Fibroblast of lung (primary cell): ENCODE measurements at regions not wholly inside any gene's neighbourhood (a gene's known extent, or its start where the extent isn't known, plus 50 kb on each side); places are given as distances from the start of the nearest gene placed in this dataset.

Experiments used
- DNase-seq, 2 donors: peaks; one replicate each; pipeline versions ENCODE4 v3.0.0 to v3.0.0-alpha.2; 2010; ENCODE audit warnings: low read depth in 2 of 2
- H2AFZ ChIP-seq: 2 replicates; pipeline ENCODE4 v1.5.1; 2012; ENCODE audit warnings: low read length, control low read depth, inconsistent platforms
- H3K27ac ChIP-seq: 2 replicates; pipeline ENCODE4 v1.5.1; 2011; ENCODE audit warnings: low read length, control low read depth; ENCODE audit not compliant: insufficient read depth
- H3K27me3 ChIP-seq: 2 replicates; pipeline ENCODE4 v1.5.1; 2011; ENCODE audit warnings: mild to moderate bottlenecking, low read length; ENCODE audit not compliant: control insufficient read depth, insufficient read depth
- H3K36me3 ChIP-seq: 2 replicates; pipeline ENCODE4 v1.5.1; 2011; ENCODE audit warnings: low read length; ENCODE audit not compliant: control insufficient read depth, insufficient read depth
- H3K4me1 ChIP-seq: 2 replicates; pipeline ENCODE4 v1.5.1; 2011; ENCODE audit warnings: low read length; ENCODE audit not compliant: control insufficient read depth, insufficient read depth; ENCODE audit errors: extremely low read depth
- H3K4me2 ChIP-seq: 2 replicates; pipeline ENCODE4 v1.5.1; 2011; ENCODE audit warnings: low read length, control low read depth; ENCODE audit not compliant: insufficient read depth; ENCODE audit errors: extremely low read depth
- H3K4me3 ChIP-seq, 4 experiments: fragments of 200-600 bp in 1 of 4; sonication (generic) in 1 of 4; replicated peaks in 1 of 4; 2 replicates each; pipeline ENCODE4 v1.5.1; 2011 to 2016; ENCODE audit warnings: low read length in 4 of 4, low read depth in 3 of 4, mild to moderate bottlenecking in 3 of 4, control low read depth in 2 of 4, inconsistent platforms in 1 of 4, mixed read lengths in 1 of 4; ENCODE audit not compliant: insufficient read depth in 1 of 4; ENCODE audit errors: control extremely low read depth in 1 of 4
- H3K79me2 ChIP-seq: 2 replicates; pipeline ENCODE4 v1.5.1; 2012; ENCODE audit warnings: mild to moderate bottlenecking, low read length, inconsistent platforms; ENCODE audit not compliant: control insufficient read depth, insufficient read depth
- H3K9ac ChIP-seq: 2 replicates; pipeline ENCODE4 v1.5.1; 2011; ENCODE audit warnings: mild to moderate bottlenecking, low read length, control low read depth; ENCODE audit not compliant: insufficient read depth
- H3K9me3 ChIP-seq: 2 replicates; pipeline ENCODE4 v1.5.1; 2012; ENCODE audit warnings: low read depth, low read length; ENCODE audit not compliant: control insufficient read depth, insufficient read depth
- H4K20me1 ChIP-seq: 2 replicates; pipeline ENCODE4 v1.5.1; 2011; ENCODE audit warnings: low read length; ENCODE audit not compliant: control insufficient read depth, insufficient read depth; ENCODE audit errors: extremely low read depth
- CTCF ChIP-seq, 2 donors: IDR thresholded peaks in 1 of 2; conservative IDR thresholded peaks in 1 of 2; 1 replicate in 1 of 2; 2 replicates in 1 of 2; pipeline ENCODE4 v1.5.1; 2011 to 2012; ENCODE audit warnings: low read length in 2 of 2, control low read depth in 1 of 2, inconsistent platforms in 1 of 2, low read depth in 1 of 2, mild to moderate bottlenecking in 1 of 2
- EZH2 ChIP-seq: IDR thresholded peaks from 2 replicates; pipeline ENCODE4 v1.5.1; 2012; ENCODE audit warnings: low read length, control low read depth, mild to moderate bottlenecking; ENCODE audit errors: missing control alignments

DNA sequence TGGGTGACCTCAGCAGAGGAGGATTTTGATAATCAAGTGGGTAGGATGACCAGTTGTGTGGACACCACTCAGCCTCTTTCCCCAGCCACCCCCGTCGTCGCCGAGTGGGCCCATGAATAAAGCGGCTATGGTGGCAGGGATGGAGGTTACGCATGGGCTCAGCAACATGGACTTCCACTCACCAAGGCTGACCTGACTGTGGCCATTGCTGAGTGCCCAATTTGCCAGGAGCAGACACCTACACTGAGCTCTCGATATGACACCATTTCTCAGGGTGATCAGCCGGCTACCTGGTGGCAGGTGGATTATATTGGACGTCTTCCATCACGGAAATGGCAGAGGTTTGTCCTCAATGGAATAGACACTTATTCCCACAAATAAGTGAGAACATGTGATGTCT is 361.3 kb downstream of the KLHL4 start:
- Histone ChIP-seq H3K9me3 (no peaks in the 10 kb centered on the region), H3K4me3 (no peak overlapping the region), H3K27me3 (no peaks in the 10 kb centered on the region), H3K27ac (no peak overlapping the region), H2AFZ (no peak overlapping the region), H3K4me1 (no peaks in the 10 kb centered on the region), H3K4me2 (no peak overlapping the region), H3K79me2 (no peaks in the 10 kb centered on the region), H4K20me1 (no peaks in the 10 kb centered on the region), H3K9ac (no peak overlapping the region), H3K36me3 (no peaks in the 10 kb centered on the region)
- no peak for DNase-seq
- no peak for TF ChIP-seq EZH2
- no peak for TF ChIP-seq CTCF (conservative IDR thresholded peaks at IDR 0.05 in 1 of 2, IDR thresholded peaks at IDR 0.05 in 1 of 2; ENCODE audit: low read depth in 1 of 2, low read length in 2 of 2)

GRCh38 chrX:87890437-87890836 is 372.8 kb downstream of the KLHL4 start:
- no peak overlapping the region for H2AFZ ChIP-seq
- H3K9me3 ChIP-seq, result no peaks in the 10 kb centered on the region
- TF ChIP-seq EZH2 (no peak), CTCF (conservative IDR thresholded peaks at IDR 0.05 in 1 of 2, IDR thresholded peaks at IDR 0.05 in 1 of 2; ENCODE audit: low read depth in 1 of 2, low read length in 2 of 2) (no peak)
- no peak overlapping the region for H3K9ac ChIP-seq
- no peaks in the 10 kb centered on the region for H3K4me1 ChIP-seq
- H3K27ac ChIP-seq, result no peak overlapping the region
- H3K4me3 ChIP-seq, result no peak overlapping the region
- no peak overlapping the region for H3K4me2 ChIP-seq
- H3K79me2 ChIP-seq, result no peaks in the 10 kb centered on the region
- DNase-seq, result no peak
- H4K20me1 ChIP-seq, result no peaks in the 10 kb centered on the region
- H3K27me3 ChIP-seq, result no peaks in the 10 kb centered on the region
- no peaks in the 10 kb centered on the region for H3K36me3 ChIP-seq

- H3K4me3 ChIP-seq, result no peak overlapping the region
These were observed 377.8 kb downstream of the KLHL4 start for GRCh38 chrX:87895421-87895820.

More at GRCh38 chrX:87895421-87895820, 377.8 kb downstream of the KLHL4 start:
- no peaks in the 10 kb centered on the region for H4K20me1 ChIP-seq
- no peaks in the 10 kb centered on the region for H3K27me3 ChIP-seq
- H3K4me2 ChIP-seq, result no peak overlapping the region
- no peak overlapping the region for H3K27ac ChIP-seq
- no peaks in the 10 kb centered on the region for H3K4me1 ChIP-seq
- no peaks in the 10 kb centered on the region for H3K36me3 ChIP-seq
- no peaks in the 10 kb centered on the region for H3K9me3 ChIP-seq
- H3K9ac ChIP-seq, result no peak overlapping the region
- no peak overlapping the region for H2AFZ ChIP-seq
- TF ChIP-seq CTCF (conservative IDR thresholded peaks at IDR 0.05 in 1 of 2, IDR thresholded peaks at IDR 0.05 in 1 of 2; ENCODE audit: low read depth in 1 of 2, low read length in 2 of 2), result no peak
- TF ChIP-seq EZH2, result no peak
- DNase-seq, result no peak
- H3K79me2 ChIP-seq, result no peaks in the 10 kb centered on the region
